OCI-LY1 (cell line): ENCODE measurements at regions not wholly inside any gene's neighbourhood (a gene's known extent, or its start where the extent isn't known, plus 50 kb on each side); places are given as distances from the start of the nearest gene placed in this dataset.

Experiments used
- EZH2 ChIP-seq: fragments of 200-600 bp; sonication (generic), shearing (Covaris generic); IDR thresholded peaks from 2 replicates; pipeline ENCODE4 v1.8.0; 2017; ENCODE audit warnings: borderline replicate concordance, mixed run types, mild to moderate bottlenecking, antibody characterized with exemption, low read length, moderate library complexity, mixed read lengths
- TF ChIP-seq, protein P1 (sequence below): fragments of 200-600 bp; sonication (generic), shearing (Covaris generic); IDR thresholded peaks from 2 replicates; pipeline ENCODE4 v1.5.1; 2017; ENCODE audit warnings: mild to moderate bottlenecking, antibody characterized with exemption, low read length, moderate library complexity, mixed read lengths

DNA sequence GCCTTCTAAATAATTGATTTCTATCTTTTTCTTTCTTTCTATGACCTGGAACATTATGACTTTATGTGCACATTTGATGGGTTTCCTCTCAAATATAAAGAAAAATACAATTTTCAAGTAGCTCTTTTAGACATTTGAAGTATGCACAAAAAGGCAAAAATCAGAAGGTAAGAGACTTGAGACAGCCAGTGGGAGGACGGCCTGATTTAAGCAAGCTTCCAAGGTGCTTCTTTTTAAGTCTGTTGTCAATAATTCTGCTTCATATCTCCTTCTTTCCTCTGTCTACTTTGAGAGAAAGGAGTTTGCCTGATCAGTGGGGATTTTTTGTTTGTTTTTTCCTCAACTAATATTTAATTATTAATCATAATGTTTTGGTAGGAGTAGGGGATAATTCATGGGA is 188.2 kb upstream of the ARHGAP20 start:
- TF ChIP-seq, protein P1, sequence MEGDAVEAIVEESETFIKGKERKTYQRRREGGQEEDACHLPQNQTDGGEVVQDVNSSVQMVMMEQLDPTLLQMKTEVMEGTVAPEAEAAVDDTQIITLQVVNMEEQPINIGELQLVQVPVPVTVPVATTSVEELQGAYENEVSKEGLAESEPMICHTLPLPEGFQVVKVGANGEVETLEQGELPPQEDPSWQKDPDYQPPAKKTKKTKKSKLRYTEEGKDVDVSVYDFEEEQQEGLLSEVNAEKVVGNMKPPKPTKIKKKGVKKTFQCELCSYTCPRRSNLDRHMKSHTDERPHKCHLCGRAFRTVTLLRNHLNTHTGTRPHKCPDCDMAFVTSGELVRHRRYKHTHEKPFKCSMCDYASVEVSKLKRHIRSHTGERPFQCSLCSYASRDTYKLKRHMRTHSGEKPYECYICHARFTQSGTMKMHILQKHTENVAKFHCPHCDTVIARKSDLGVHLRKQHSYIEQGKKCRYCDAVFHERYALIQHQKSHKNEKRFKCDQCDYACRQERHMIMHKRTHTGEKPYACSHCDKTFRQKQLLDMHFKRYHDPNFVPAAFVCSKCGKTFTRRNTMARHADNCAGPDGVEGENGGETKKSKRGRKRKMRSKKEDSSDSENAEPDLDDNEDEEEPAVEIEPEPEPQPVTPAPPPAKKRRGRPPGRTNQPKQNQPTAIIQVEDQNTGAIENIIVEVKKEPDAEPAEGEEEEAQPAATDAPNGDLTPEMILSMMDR: no peak
- TF ChIP-seq EZH2: no peak
